NCI-H2029 (cell line): ENCODE measurements at regions not wholly inside any gene's neighbourhood (a gene's known extent, or its start where the extent isn't known, plus 50 kb on each side); places are given as distances from the start of the nearest gene placed in this dataset.

Source experiments
- DNase-seq: peaks from one replicate; lab custom pipeline; 2025; lab: John Stamatoyannopoulos, UW

DNA sequence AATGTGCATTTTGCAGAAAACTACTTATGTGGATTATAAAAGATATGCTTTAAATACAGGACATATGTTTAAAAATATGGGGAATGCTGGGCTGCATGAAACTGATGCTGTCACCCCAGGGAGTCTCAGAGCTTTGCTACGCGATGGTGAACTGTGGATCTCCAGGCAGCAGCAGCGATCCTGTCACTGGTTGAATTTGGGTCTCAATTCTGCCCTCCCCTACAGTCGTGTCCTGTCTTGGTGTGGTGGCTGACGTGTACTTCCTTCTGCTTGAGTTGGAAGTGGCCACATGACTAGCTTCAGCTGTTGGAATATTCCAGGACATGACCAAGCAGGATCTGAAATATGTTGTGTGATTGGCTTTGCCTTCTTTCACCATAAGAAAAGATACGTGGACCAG, 222.9 kb upstream of the AJAP1 start:
- no peak for DNase-seq

DNA sequence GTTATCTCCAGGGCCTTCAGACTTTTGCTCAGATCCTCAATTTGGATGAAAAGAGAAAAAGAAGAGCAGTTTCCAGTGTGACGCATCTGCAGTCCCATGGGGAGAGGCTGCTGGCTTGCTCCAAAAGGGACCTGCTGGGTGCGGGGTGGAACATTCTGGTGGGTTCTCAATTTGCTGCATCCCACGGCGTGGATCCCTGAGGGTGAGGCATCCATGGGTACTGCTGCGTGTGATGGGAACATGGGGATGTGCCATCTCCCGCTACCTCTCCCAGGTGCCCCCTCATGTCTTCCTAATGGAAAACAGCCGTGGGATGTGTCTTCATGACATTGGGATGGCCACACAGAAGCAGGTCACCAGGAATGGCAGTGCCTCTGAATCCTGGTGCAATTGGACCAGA, 221.3 kb upstream of the AJAP1 start:
- no peak for DNase-seq

DNA sequence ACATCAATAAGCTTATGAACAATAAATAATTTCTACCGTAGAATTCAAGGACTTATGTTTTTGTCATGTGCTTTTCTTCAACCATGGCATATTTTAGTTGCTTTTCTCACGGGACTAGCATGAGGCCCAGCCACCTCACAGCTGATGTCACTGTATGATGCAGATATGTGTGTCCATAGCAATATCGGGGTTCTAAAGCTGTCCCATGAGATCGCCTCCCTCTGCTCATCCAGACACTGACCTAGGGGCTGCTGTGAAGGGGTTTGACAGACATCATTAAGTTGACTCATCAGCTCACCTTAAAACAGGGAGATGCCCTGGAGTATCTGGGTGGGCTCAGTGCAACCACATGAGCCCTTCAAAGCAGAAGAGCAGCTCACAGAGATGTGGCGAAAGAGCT, 210.3 kb upstream of the AJAP1 start:
- no peak for DNase-seq

DNA sequence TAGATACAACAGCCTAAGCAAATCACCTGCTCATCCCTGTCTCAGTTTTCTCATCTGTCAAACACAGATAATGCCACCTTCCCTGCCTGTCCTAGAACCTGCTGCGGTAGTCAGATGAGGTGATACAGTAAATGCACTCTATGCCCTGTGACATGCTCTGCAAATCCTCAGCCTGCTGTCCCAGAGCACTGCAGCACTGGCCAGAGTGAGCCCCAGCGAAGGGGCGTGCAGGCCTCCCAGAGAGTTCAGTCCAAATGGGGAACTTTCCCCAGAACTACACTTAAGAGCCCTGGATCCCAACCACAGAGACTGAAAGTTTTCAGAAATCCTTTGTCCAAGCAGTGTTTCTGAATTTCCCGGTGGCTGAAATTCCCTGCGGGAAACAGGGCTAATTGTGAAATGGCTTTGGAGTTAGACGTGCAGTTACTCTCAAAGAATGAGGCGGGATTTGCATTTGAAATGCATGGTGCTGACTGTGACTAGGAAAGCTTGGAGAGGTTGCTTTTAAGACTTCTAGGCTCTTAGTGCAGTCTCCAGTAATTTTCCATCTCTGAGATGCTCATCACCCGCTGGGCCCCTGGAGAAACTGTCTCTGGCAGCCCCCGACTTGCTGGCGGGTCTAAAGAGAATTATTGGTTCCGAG, 206.5 kb upstream of the AJAP1 start:
- DNase-seq = no peak

DNA sequence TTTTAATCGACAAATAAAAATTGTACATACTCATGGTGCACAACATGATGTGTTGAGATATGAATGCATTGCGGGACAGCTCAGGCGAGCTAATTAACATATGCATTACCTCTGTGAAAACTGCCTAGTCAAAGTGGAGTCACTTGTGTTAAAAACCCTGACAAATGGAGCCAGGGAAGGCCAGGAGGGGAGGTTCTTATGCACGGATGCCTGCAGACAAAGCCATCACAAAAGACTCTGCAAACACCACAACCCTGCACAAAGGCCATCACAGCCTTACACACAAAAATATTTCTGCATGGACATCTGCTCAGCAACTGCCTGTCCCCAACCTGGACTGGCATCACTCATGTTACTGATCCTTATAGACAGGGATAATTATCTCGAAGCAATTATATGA, 204.4 kb upstream of the AJAP1 start:
- no peak for DNase-seq

DNA sequence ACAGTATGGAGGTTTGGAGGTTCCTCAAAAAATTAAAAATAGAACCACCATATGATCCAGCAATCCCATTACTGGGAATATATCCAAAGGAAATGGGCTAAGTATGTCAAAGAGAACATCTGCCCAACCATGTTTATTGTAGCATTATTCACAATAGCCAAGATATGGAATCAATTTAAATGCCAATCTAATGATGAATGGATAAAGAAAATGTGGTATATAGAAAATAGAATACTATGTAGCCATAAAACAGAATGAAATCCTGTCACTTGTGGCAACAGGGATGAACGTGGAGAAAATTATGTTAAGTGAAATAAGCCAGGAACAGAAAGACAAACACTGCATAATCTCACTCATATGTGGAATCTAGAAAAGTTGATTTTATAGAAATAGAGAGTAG, 201.7 kb upstream of the AJAP1 start:
- DNase-seq = no peak

DNA sequence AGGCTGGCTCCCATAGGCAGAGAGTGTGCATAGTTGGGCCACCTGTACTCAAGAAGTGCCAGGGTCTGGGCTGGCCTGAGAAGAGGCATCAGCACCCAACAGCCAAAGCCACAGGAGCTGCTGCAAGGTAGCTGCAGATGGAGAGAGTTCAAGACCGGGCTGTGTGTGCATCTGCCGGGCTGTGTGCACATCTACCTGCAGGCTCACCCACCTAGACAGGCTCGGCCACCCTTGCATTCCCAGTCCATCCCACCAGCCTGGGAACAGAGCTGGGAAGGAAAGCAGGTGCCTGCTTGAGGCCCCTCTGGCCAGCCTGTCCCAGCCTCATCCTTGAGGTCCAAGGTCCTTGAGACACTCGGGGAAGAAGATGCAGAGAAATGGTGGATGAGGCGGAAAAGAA, 194.4 kb upstream of the AJAP1 start:
- DNase-seq = no peak

DNA sequence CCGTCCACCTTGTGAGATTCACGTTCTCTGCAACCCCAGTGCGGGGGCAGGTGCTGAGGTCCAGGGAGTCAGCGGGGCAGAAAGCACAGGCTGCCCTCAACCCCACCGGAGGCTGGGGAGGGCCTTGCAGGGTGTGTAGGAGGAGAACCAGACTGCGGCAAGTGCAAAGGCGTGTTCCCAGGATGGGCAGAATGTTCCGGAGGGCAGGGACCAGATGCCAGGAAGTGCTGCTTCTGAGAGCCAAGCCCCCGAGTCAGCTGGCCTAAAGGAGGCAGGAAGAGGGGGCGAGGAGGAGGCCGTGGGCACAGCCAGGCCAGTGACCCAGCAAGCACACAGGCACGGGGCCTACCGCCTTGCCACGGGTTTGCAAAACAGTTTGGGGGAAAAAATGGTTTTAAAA, 193.8 kb upstream of the AJAP1 start:
- no peak for DNase-seq

DNA sequence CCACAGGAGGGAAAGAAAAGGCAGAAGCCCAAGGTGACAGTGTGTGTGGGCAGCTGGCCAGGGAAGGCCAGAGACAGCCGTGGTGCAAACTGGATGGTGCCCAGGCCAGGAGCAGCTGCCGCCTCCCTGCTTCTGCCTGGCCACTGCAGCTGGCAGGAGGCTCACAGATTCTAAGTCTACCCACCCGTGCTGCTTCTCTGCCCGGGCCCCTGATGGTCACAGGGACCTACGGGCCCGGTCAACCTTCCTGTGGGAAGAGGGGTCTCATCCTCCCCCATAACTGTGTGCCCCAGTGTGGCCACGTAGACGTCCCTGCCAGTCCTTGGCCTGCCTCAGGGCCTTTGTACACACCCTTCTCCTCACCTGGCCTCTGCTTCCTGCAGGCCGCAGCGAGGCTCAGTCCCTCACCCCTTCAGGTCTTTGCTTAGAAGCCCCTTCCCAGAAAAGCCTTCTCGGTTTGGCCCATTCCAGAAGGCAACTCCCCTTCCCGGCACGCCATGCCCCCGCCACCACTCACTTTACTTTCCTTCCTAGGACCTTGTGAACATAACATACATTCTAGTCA, 192.6 kb upstream of the AJAP1 start:
- no peak for DNase-seq

DNA sequence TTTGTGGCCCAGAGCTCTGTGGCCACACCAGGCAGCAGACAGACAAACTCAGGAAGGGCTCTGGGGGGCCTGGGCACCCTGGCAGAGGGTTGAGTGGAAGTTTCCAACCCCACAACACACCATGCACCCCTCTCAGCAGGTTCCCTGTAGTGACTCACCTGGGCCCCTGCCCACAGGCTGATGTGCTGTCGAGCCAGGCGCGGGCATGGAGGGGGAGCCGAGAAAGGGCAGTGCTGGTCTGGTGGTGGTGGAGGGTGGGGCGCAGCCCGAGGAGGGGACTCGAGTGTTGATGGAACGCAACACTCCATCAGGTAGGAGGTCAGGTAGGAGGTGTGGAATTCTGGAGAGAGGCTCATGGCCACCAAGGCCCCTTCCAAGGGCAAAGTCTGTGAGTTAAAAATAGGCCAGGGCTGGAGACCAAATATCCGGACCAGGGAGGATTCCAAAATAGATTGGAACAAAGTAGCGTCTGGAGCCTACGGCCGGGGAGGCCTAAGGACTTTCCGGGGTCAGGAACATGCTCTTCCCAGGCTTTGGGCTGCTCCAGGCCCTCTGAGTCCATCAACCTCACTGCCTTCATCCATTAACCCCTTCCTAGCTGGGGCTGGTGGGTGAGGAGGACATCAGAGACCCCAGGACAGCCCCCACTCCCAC, 191.5 kb upstream of the AJAP1 start:
- DNase-seq = no peak

DNA sequence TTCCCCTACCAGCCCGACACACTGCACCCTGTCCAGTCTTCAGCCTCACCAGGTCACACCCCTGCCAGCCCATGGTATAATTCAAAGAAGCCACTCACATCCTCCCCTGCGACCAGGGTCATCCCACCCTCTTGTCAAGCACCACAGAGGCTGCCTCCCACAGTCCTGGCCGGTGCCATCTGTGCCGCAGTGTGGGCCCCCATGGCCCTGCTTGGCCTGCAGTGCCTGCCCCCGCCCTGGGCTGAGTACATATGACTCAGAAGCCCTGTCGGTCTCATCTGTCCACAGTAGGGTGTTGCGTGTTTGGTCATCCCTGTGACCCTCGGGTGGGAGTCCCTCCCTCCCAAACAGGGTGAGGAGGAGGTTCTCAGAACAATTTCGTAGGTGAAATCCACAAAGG, 190.8 kb upstream of the AJAP1 start:
- DNase-seq = no peak

DNA sequence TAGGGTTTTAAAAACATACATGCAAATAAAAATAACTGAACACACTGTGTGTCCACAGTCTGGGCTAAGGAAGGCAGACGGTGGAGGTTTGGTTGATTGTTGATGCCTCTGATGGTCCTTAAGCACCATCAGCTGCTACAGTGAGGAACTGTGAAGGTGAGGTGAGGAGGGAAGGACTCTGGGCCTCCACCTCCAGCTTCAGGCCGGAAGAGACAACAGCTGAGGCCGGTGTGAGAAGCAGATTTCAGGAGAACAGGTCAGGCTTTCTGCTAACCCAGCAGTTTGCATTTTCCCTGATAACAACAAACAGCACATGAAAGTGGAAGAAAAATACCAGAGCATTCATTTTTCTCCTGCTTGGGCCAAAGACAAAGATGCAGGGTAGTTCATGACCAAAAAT, 189.9 kb upstream of the AJAP1 start:
- no peak for DNase-seq

DNA sequence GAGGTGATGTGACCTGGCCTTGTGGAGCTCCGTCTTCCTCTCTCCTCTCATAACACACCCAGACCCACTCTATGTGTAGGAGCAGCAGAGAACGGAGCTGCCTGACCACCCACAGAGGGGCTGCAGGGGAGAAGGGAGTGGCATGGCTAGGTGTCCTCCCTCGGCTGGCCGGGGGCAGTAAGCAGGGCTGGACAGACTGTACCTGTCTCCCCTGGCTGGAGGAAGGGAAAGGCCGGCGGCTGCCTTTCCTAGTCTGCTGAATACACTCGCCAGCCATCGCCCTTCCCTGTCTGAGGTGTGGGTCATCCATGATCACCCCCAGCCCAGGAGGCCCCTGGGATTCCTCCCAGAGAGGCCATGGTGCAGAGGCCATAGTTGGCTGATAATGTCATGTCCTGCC, 187.2 kb upstream of the AJAP1 start:
- no peak for DNase-seq

DNA sequence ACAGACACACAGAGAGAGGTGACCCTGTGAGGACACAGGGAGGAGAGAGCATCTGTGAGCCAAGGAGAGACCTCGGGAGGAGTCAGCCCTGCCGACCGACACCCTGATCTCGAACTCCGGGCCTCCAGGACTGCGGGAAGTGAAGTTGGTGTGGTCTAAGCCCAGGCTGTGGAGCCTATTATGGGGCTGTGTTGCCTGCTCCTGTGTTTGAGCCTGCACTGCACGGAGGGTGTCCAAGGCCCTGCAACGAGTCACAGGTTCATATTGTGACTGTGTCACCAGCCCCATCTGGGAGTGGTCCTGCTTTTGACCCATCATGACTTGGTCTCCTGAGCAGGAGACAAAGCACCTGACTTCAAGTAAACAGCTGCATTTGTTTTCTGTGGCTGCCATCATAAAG, 186.0 kb upstream of the AJAP1 start:
- DNase-seq = no peak

DNA sequence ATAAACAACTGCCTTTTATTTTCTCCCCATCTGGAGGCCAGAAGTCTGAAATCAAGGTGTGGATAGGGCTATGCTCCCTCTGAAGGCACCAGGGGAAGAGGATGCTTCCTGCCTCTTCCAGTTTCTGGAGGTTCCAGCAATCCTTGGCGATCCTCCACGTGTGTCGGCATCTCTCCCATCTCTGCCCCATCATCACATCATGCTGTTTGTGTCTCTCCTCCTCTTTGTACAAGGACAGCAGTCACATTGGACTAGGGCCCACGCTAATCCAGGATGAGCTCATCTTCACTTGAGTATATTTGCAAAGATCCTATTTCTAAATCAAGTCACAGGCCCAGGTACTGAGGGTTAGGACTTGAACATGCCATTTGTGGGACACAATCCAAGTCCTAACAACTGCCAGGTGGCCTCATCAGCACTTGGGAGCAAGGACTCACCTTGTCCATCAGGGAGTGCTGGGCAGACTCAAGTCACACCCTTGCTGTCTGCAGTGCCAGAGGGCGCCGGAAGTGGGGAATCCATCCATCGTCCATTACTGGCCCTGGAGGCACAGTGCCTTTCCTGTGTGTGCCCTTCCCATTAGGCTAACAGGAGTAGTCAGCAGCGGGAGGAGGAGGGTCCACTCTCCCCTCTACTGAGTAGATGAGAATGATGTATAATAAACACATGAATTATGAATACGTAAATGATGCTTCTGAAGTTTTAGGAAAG, 185.4 kb upstream of the AJAP1 start:
- peak; percentile 93 for DNase-seq

DNA sequence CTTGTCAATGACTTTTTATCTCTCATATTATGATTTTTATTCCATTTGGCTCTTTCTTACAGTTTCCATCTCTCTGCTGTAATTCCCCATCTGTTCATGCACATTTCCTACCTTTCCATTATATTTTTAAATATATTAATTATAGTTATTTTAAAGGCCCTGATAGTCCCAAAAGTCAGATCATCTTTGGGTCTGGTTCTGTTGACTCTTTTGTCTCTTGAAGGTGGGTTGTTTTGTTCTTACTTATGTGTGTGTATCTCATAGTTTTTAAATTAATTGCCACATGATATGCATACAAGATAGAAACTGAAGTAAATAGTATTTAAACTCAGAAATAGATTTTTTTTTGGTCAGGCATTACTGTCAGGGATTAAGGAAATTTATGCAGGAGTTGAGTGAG, 178.0 kb upstream of the AJAP1 start:
- DNase-seq = no peak

DNA sequence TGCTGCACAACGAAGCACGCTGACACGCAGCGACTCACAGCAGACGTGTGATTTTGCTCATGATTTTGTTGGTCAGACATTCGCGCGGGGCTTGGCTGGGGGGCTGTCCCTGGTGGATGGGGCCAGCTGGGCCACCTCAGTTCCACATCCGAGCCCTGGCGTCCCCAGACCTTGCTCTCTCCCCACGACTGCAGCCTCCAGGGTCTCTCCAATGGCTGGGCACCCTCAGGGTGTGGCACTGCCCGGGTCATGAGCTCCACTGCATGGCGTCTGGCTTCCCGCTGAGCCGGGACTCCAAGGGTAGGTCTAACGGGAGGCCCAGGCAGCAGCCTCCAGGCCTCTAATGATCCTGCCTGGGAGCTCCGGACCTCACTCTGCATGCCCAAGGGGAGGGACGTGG, 173.0 kb upstream of the AJAP1 start:
- no peak for DNase-seq

DNA sequence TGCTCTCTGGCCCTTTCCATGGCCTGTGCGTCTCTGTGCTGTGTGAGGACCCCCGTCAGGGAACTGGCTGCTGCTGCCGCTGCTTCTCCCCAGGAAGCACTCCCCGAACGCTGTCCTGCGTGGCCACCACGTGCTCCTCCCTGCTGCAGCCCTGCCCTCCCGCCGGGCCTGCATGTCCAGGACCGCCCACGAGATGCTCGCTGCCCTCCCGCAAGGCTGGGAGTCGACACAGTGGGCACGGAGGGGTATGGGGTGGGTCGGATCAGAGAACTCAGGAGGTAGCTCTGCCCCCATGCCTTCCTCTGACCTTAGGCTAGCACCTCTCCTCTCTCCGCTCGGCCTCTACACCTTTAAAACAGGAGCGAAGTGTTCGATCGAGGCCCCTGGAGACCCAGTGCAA, 171.9 kb upstream of the AJAP1 start:
- DNase-seq = no peak

DNA sequence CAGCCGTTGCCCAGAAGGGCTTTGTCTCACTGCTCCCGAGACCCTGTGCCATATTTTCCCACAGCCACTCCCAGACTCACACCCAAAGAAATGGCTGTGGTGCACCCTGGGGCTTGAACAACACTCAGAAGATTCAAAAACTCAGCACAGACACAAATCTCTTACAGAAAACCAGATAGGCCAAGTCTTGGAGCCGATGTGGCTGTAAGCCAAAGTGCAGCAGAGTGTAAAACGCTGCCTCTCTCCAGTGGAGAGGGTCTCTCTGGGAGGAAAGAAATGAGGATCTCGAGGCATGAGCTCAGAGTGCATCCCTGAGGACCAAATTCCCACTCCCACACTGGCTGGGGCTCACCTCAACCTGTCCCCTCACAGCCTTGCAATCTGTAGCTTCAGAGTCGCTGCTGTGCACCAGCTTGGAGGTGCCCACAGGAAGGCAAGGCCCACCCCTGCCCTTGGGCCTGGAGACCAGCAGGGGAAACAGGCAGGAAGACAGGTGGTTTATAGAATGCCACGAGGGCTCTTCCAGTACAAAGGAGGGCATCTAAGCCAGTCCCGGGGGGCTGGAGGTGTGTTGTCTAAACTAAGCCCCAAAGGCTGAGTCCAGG, 171.3 kb upstream of the AJAP1 start:
- no peak for DNase-seq

DNA sequence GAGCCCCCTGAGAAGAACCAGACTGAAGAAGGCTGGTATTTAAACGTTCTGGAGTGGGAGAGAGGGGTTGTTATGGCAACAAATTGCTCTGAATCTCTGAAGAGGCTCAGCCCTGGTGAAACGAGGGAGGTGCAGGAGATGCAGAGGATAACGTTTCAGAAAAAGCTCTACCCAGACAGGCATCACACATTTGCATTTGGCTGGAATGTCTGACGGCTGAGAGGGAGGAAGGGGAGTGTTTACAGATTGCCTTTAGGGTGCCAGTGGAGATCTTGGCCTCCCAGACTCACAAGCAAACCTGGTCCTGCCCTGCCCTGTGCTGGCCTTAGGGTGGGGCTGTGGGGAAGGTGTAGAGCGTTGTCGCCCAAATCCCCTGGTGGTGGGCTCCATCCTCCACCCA, 169.0 kb upstream of the AJAP1 start:
- DNase-seq = peak; percentile 3

DNA sequence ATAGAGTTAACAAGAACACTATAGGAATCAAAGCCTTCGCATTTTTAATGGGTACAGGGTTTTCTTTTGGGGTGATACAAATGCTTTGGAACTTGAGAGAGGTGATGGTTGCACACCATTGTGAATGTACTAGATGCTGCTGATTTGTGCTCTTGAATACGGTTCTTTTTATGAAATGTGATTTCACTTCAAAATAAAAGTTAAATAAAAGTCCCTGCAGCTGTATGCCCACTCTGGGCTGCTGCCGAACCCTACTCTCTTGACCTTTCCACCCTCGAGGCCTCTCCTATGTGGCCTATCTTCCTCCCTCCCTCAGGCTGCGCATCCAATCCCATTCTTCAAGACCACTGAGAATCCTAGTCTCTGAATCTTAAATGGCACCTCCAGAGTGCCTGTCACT, 168.5 kb upstream of the AJAP1 start:
- DNase-seq = no peak

DNA sequence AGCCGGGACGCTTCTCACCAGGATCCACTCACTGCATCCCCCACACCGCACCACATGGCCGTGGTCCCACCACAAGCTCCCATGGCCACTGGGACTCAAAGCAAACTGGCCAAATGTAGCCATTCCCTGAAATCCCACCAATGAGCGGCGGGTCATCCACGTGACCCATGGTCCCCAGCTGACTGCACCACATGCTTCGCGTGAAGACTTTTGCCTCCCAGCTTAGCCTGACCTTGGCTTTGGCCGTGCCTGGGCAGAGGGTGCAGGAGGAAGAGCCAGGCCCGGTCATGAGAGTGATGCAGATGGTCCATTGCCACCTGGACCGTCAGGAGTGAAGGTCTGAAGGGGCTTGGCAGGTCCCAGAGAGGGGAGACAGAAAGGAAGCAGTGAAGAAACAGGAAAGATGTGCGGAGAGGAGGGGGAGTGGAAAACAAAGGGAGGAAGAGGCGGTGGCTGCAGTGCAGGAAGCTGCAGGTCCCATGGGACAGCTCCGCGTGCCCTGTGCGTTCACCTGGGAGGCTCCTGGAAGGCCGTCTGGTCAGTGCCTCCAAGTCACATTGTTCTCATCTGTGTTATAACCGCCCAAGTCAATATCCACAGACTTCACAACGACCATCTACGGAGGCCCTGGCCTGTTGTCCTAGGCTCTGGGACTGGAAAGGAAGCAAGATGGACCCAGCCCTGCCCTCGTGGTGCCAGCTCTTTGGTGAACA, 167.8 kb upstream of the AJAP1 start:
- no peak for DNase-seq
